NT2/D1 (cell line): ENCODE measurements at regions not wholly inside any gene's neighbourhood (a gene's known extent, or its start where the extent isn't known, plus 50 kb on each side); places are given as distances from the start of the nearest gene placed in this dataset.

ENCODE experiments used
- YY1 ChIP-seq: IDR thresholded peaks from 2 replicates; pipeline ENCODE4 v1.6.1; 2011; ENCODE audit not compliant: insufficient read length, insufficient read depth
- ZNF274 ChIP-seq: IDR thresholded peaks from 2 replicates; pipeline ENCODE4 v1.6.1; 2011; ENCODE audit warnings: mild to moderate bottlenecking, low read depth, low read length

DNA sequence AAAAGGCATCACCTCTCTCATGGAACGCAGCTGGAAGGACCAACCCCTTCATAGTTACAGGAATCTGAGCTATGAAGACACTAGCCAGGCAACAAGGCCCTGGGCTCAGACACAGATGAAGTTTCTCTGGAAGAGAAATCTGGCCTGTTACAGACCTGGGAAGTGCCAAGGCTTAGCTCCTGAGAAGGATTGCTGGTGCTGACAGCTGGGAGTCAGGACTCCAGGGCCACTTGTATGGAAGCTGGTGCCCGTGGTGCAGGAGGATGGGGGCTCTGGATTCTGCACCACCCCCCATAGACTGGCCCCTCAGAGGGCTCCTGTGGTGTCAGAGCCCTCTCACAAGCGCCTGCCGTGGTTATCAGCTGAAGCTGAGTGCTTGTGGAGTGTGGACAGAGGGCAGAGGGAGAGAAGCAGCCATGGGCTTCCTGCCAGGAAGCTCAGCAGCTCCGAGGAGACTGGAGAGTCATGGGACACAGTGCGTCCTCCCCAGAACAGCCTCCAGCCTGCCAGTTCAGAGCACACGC, 87.3 kb upstream of the LCLAT1 start:
- TF ChIP-seq YY1 = no peak
- no peak for TF ChIP-seq ZNF274
